Calu3 (cell line): ENCODE measurements at regions not wholly inside any gene's neighbourhood (a gene's known extent, or its start where the extent isn't known, plus 50 kb on each side); places are given as distances from the start of the nearest gene placed in this dataset.

Source experiments
- BruUV-seq: library from RNA; stranded (reverse); fragments of 400-500 nt; replicated peaks from 2 replicates; lab custom pipeline; 2021; lab: Mats Ljungman, UMichigan
- CTCF ChIA-PET: fragments of 300-600 bp; sonication (Branson Sonifier 250); formaldehyde crosslinking; loops from one replicate; lab custom pipeline; 2022; ENCODE audit warnings: antibody characterized with exemption; lab: Charles Lee
- DNase-seq: peaks from one replicate; pipeline ENCODE4 v3.0.0; 2022
- H3K27ac Mint-ChIP-seq: one replicate; pipeline ENCODE4 v1.8.0; 2022; ENCODE audit warnings: mixed read lengths; ENCODE audit not compliant: unreplicated experiment
- H3K27me3 Mint-ChIP-seq: one replicate; pipeline ENCODE4 v1.8.0; 2022; ENCODE audit warnings: mixed read lengths; ENCODE audit not compliant: unreplicated experiment
- H3K36me3 Mint-ChIP-seq: one replicate; pipeline ENCODE4 v1.8.0; 2022; ENCODE audit warnings: mild to moderate bottlenecking, moderate library complexity, mixed read lengths; ENCODE audit not compliant: insufficient read depth, unreplicated experiment
- H3K4me1 Mint-ChIP-seq: one replicate; pipeline ENCODE4 v1.8.0; 2022; ENCODE audit warnings: mild to moderate bottlenecking, low read depth, mixed read lengths; ENCODE audit not compliant: unreplicated experiment
- H3K4me3 Mint-ChIP-seq: one replicate; pipeline ENCODE4 v1.8.0; 2022; ENCODE audit warnings: mild to moderate bottlenecking, low read depth, moderate library complexity, mixed read lengths; ENCODE audit not compliant: unreplicated experiment
- H3K9me3 Mint-ChIP-seq: one replicate; pipeline ENCODE4 v1.8.0; 2022; ENCODE audit warnings: low read depth, mixed read lengths; ENCODE audit not compliant: unreplicated experiment
- CTCF ChIP-seq: fragments of 200-600 bp; IDR thresholded peaks from one replicate; pipeline ENCODE4 v1.8.0; 2022; ENCODE audit warnings: antibody characterized with exemption; ENCODE audit not compliant: unreplicated experiment
- intact Hi-C: fragments of 100-400 bp; cut with micrococcal nuclease; formaldehyde crosslinking; loops from one replicate; pipeline ENCODE4 v1.10.0; 2022; ENCODE audit not compliant: unreplicated experiment

GRCh38 chr14:84181072-84181471 lies 1348.9 kb upstream of the FLRT2 start:
- Mint-ChIP-seq H3K27ac (no peak overlapping the region), H3K36me3 (no peaks in the 10 kb centered on the region), H3K4me3 (no peak overlapping the region), H3K27me3 (no peaks in the 10 kb centered on the region), H3K4me1 (no peaks in the 10 kb centered on the region), H3K9me3 (peaks cover 12% of the 10 kb centered on the region)
- no TSS peak for BruUV-seq
- TF ChIP-seq CTCF: no peak
- no peak for DNase-seq
- CTCF ChIA-PET: no interaction called here
- intact Hi-C loops: no loop called here

GRCh38 chr14:84195514-84195913 lies 1334.4 kb upstream of the FLRT2 start:
- CTCF ChIA-PET: no interaction called here
- no peak for DNase-seq
- BruUV-seq: no TSS peak
- intact Hi-C loops: no loop called here
- no peaks in the 10 kb centered on the region for H3K27me3 Mint-ChIP-seq
- no peak overlapping the region for H3K27ac Mint-ChIP-seq
- no peaks in the 10 kb centered on the region for H3K36me3 Mint-ChIP-seq
- peaks cover 7% of the 10 kb centered on the region for H3K9me3 Mint-ChIP-seq
- no peaks in the 10 kb centered on the region for H3K4me1 Mint-ChIP-seq
- no peak for TF ChIP-seq CTCF
- H3K4me3 Mint-ChIP-seq: no peak overlapping the region

GRCh38 chr14:84197704-84198103 lies 1332.2 kb upstream of the FLRT2 start:
- intact Hi-C loops: no loop called here
- no TSS peak for BruUV-seq

GRCh38 chr14:84202486-84202885 lies 1327.5 kb upstream of the FLRT2 start:
- CTCF ChIA-PET: no interaction called here
- no peaks in the 10 kb centered on the region for H3K4me1 Mint-ChIP-seq
- BruUV-seq: no TSS peak
- no peaks in the 10 kb centered on the region for H3K27me3 Mint-ChIP-seq
- no peak overlapping the region for H3K27ac Mint-ChIP-seq
- no peak for DNase-seq
- no peak overlapping the region for H3K4me3 Mint-ChIP-seq
- no peaks in the 10 kb centered on the region for H3K36me3 Mint-ChIP-seq
- intact Hi-C loops: no loop called here
- no peak for TF ChIP-seq CTCF
- H3K9me3 Mint-ChIP-seq: peaks cover 16% of the 10 kb centered on the region

More at GRCh38 chr14:84197704-84198103, 1332.2 kb upstream of the FLRT2 start:
- Mint-ChIP-seq H3K4me1 (no peaks in the 10 kb centered on the region), H3K27ac (no peak overlapping the region), H3K9me3 (peaks cover 12% of the 10 kb centered on the region), H3K4me3 (no peak overlapping the region), H3K27me3 (no peaks in the 10 kb centered on the region), H3K36me3 (no peaks in the 10 kb centered on the region)
- no peak for DNase-seq
- CTCF ChIA-PET: no interaction called here
- no peak for TF ChIP-seq CTCF
